Mesendoderm (in vitro differentiated cells): ENCODE measurements at regions not wholly inside any gene's neighbourhood (a gene's known extent, or its start where the extent isn't known, plus 50 kb on each side); places are given as distances from the start of the nearest gene placed in this dataset. TPM values are rescaled to one million over a fixed set of nuclear protein-coding genes. Genes with fewer than 3 reads are reported as not detected.

Experiments used
- small RNA-seq: library from polyadenylated mRNA; stranded (forward); fragments of <200 nt; extraction: miRNeasy Mini kit (QIAGEN cat#:217004); gene quantifications from one replicate; pipeline ENCODE3, GENCODE V24; 2013; ENCODE audit not compliant: insufficient read depth

Small RNAs in the stretch of these regions (small RNA-seq; reads per million reads assigned to genes)
- gene AC021506.2, result not detected
